Neuronal stem cell (in vitro differentiated cells): ENCODE measurements at regions not wholly inside any gene's neighbourhood (a gene's known extent, or its start where the extent isn't known, plus 50 kb on each side); places are given as distances from the start of the nearest gene placed in this dataset.

Experiments
- DNase-seq: peaks from one replicate; pipeline ENCODE4 v3.0.0-alpha.2; 2013; ENCODE audit warnings: low spot score
- H2AFZ ChIP-seq: one replicate; pipeline ENCODE4 v1.6.1; 2013; ENCODE audit warnings: mild to moderate bottlenecking, low read length, inconsistent platforms
- H2AK5ac ChIP-seq: 2 replicates; pipeline ENCODE4 v1.6.1; 2013; ENCODE audit warnings: low read depth, mild to moderate bottlenecking, inconsistent platforms, low read length, moderate library complexity, mixed read lengths
- H2BK120ac ChIP-seq: 2 replicates; pipeline ENCODE4 v1.6.1; 2013; ENCODE audit warnings: low read depth, mild to moderate bottlenecking, inconsistent platforms, low read length, moderate library complexity, mixed read lengths
- H2BK12ac ChIP-seq: one replicate; pipeline ENCODE4 v1.6.1; 2013; ENCODE audit warnings: low read length, inconsistent platforms
- H2BK15ac ChIP-seq: 2 replicates; pipeline ENCODE4 v1.6.1; 2013; ENCODE audit warnings: mild to moderate bottlenecking, low read length, inconsistent platforms, mixed read lengths
- H2BK5ac ChIP-seq: one replicate; pipeline ENCODE4 v1.6.1; 2013; ENCODE audit warnings: inconsistent platforms, mild to moderate bottlenecking, low read length, moderate library complexity
- H3K14ac ChIP-seq: one replicate; pipeline ENCODE4 v1.6.1; 2013; ENCODE audit warnings: low read length, inconsistent platforms
- H3K18ac ChIP-seq: 2 replicates; pipeline ENCODE4 v1.6.1; 2013; ENCODE audit warnings: low read length, inconsistent platforms
- H3K23ac ChIP-seq: 2 replicates; pipeline ENCODE4 v1.6.1; 2013; ENCODE audit warnings: low read depth, mild to moderate bottlenecking, mixed read lengths, low read length, inconsistent platforms; ENCODE audit not compliant: poor library complexity
- H3K27ac ChIP-seq: replicated peaks from 3 replicates; pipeline ENCODE4 v1.5.1; 2013; ENCODE audit warnings: low read length, inconsistent platforms
- H3K27me3 ChIP-seq, 3 experiments: 2 replicates each; pipeline ENCODE4 v1.6.1; 2013; ENCODE audit warnings: low read length in 3 of 3, mild to moderate bottlenecking in 2 of 3, inconsistent platforms in 1 of 3, low read depth in 1 of 3, mixed read lengths in 1 of 3, moderate library complexity in 1 of 3; ENCODE audit not compliant: control insufficient read depth in 3 of 3, insufficient read depth in 3 of 3
- H3K36me3 ChIP-seq, 2 donors: replicated peaks in 1 of 2; 2 replicates each; pipeline ENCODE4 v1.6.1; 2013; ENCODE audit warnings: low read length in 2 of 2; ENCODE audit not compliant: control insufficient read depth in 2 of 2, insufficient read depth in 2 of 2
- H3K4ac ChIP-seq: 2 replicates; pipeline ENCODE4 v1.6.1; 2013; ENCODE audit warnings: inconsistent platforms, mild to moderate bottlenecking, low read length, moderate library complexity
- H3K4me1 ChIP-seq, 2 donors: 1 replicate in 1 of 2; 2 replicates in 1 of 2; pipeline ENCODE4 v1.6.1; 2013; ENCODE audit warnings: low read length in 2 of 2, low read depth in 1 of 2; ENCODE audit not compliant: control insufficient read depth in 2 of 2, insufficient read depth in 1 of 2
- H3K4me2 ChIP-seq: one replicate; pipeline ENCODE4 v1.6.1; 2013; ENCODE audit warnings: mild to moderate bottlenecking, low read length, inconsistent platforms; ENCODE audit not compliant: insufficient read depth, poor library complexity, severe bottlenecking
- H3K4me3 ChIP-seq, 2 donors: 2 replicates each; pipeline ENCODE4 v1.5.1; 2013; ENCODE audit warnings: low read length in 2 of 2, mild to moderate bottlenecking in 2 of 2, inconsistent platforms in 1 of 2, moderate library complexity in 1 of 2
- H3K79me1 ChIP-seq: one replicate; pipeline ENCODE4 v1.6.1; 2013; ENCODE audit warnings: low read depth, mild to moderate bottlenecking, inconsistent platforms, low read length, moderate library complexity
- H3K9ac ChIP-seq: one replicate; pipeline ENCODE4 v1.6.1; 2013; ENCODE audit warnings: mild to moderate bottlenecking, low read depth, low read length, inconsistent platforms; ENCODE audit not compliant: poor library complexity
- H3K9me3 ChIP-seq, 2 donors: replicated peaks in 1 of 2; 2 replicates each; pipeline versions ENCODE3 to v1.6.1; 2013; ENCODE audit warnings: low read length in 2 of 2, mild to moderate bottlenecking in 2 of 2, inconsistent platforms in 1 of 2, low read depth in 1 of 2, mixed read lengths in 1 of 2, moderate library complexity in 1 of 2; ENCODE audit not compliant: control insufficient read depth in 2 of 2, insufficient read depth in 1 of 2
- H4K8ac ChIP-seq: one replicate; pipeline ENCODE4 v1.6.1; 2013; ENCODE audit warnings: low read depth, mild to moderate bottlenecking, inconsistent platforms, low read length, moderate library complexity
- H4K91ac ChIP-seq: one replicate; pipeline ENCODE4 v1.6.1; 2013; ENCODE audit warnings: low read length, low read depth, mild to moderate bottlenecking, inconsistent platforms; ENCODE audit not compliant: poor library complexity
- WGBS, 2 donors: extraction: QIAGEN DNeasy Blood & Tissue Kit; methylation state at CpG; one replicate each; pipeline ENCODE4 v1.1.7; 2013; ENCODE audit warnings: missing lambda C conversion rate in 2 of 2, mixed read lengths in 1 of 2; ENCODE audit not compliant: insufficient read length in 2 of 2, insufficient replicate concordance in 1 of 2; ENCODE audit errors: extremely low coverage in 2 of 2; 5-methylcytosine and 5-hydroxymethylcytosine counted together

- Histone ChIP-seq H2BK12ac (no peak overlapping the region), H2BK120ac (no peak overlapping the region), H4K8ac (no peak overlapping the region), H2AFZ (no peak overlapping the region), H3K23ac (no peak overlapping the region), H4K91ac (no peak overlapping the region), H3K4me3 (no peak overlapping the region), H3K27ac (no peak overlapping the region), H2AK5ac (no peak overlapping the region), H3K4me2 (no peak overlapping the region), H3K79me1 (no peaks in the 10 kb centered on the region), H3K9ac (no peak overlapping the region), H3K18ac (no peak overlapping the region), H2BK15ac (no peak overlapping the region), H3K9me3 (no peaks in the 10 kb centered on the region), H3K27me3 (no peaks in the 10 kb centered on the region), H3K14ac (no peak overlapping the region), H3K36me3 (no peaks in the 10 kb centered on the region), H2BK5ac (no peak overlapping the region), H3K4ac (no peak overlapping the region), H3K4me1 (peaks cover 2 to 9% of the 10 kb centered on the region in 2 donors)
- no peak for DNase-seq
- whole genome bisulfite sequencing, 2 donors = no CpG with 5 or more reads among the region's 1 CpG
Measured at GRCh38 chr3:83039422-83039821, 1278.0 kb upstream of the GBE1 start.

GRCh38 chr3:83035704-83036010 lies 1274.2 kb upstream of the GBE1 start:
- no peak overlapping the region for H2BK12ac ChIP-seq
- no peak overlapping the region for H3K18ac ChIP-seq
- no CpG with 5 or more reads among the region's 2 CpGs for WGBS, 2 donors
- H3K27ac ChIP-seq = no peak overlapping the region
- no peak overlapping the region for H4K91ac ChIP-seq
- H3K4me2 ChIP-seq = no peak overlapping the region
- no peaks in the 10 kb centered on the region for H3K27me3 ChIP-seq
- peak overlapping the region; percentile 31 for H3K23ac ChIP-seq
- H3K9me3 ChIP-seq = no peaks in the 10 kb centered on the region
- H3K4me1 ChIP-seq = peaks cover 0 to 6% of the 10 kb centered on the region in 2 donors
- H3K79me1 ChIP-seq = no peaks in the 10 kb centered on the region
- peak overlapping the region; percentile 43 for H4K8ac ChIP-seq
- H3K36me3 ChIP-seq = no peaks in the 10 kb centered on the region
- H3K4me3 ChIP-seq = no peak overlapping the region
- no peak for DNase-seq
- H2AFZ ChIP-seq = no peak overlapping the region
- no peak overlapping the region for H3K14ac ChIP-seq
- H2BK5ac ChIP-seq = no peak overlapping the region
- no peak overlapping the region for H3K4ac ChIP-seq
- no peak overlapping the region for H3K9ac ChIP-seq
- no peak overlapping the region for H2AK5ac ChIP-seq
- H2BK120ac ChIP-seq = no peak overlapping the region
- H2BK15ac ChIP-seq = no peak overlapping the region

DNA sequence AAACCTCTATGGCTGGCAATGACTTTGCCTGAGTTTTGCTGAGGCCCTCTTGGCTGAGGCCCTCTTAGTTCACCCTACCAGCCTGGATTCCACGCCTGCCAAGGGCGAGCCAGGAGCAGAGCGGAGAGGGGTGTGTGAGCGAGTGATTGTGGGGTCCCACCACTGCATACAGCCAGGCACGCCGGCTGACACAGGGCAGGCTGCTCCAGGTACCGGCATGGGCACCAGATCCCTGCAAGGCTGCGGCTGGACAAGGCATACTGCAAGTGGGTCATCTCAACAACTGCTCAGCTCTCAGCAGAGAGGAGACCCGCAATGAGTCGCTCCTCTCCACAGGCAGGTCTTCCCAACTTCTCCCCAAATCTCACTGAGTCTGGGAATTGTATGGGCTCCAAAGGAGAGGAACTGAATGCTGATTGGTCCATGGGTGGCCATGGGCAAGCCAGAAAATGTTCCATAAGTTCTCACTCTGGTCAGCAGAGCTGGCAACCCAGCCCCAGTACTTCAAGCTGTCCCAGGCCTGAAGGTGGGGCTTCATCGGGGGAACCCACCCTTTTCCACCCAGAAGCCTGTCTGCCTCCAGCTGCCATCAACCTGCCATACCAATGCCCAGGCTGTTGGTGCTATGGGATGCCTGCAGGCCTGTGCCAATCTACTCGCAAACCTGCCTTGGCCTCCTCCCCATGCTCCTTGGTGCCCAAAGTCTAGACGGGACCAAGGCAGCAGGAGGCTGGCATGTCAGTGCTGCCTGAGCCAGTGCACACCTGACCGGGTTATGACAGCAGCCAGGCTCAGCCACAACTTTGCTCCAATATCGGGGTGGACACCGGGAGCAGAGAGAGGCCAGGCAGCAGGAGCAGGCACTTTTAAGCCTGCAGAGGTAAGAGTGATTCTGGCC lies 1273.6 kb upstream of the GBE1 start:
- Histone ChIP-seq H2AFZ (no peak overlapping the region), H3K4me2 (no peak overlapping the region), H3K4ac (peak overlapping the region; percentile 66), H3K9me3 (no peaks in the 10 kb centered on the region), H3K36me3 (no peaks in the 10 kb centered on the region), H3K4me3 (peak overlapping the region in 1 of 2 donors; percentile 65), H3K79me1 (no peaks in the 10 kb centered on the region), H2BK15ac (no peak overlapping the region), H3K9ac (peak overlapping the region; percentile 50), H2AK5ac (no peak overlapping the region), H4K8ac (peak overlapping the region; percentile 43), H2BK5ac (no peak overlapping the region), H3K27ac (no peak overlapping the region), H3K23ac (peak overlapping the region; percentile 65), H3K14ac (no peak overlapping the region), H4K91ac (no peak overlapping the region), H2BK120ac (no peak overlapping the region), H3K4me1 (peaks cover 0 to 4% of the 10 kb centered on the region in 2 donors), H3K18ac (peak overlapping the region; percentile 52), H3K27me3 (no peaks in the 10 kb centered on the region), H2BK12ac (no peak overlapping the region)
- no peak for DNase-seq
- no CpG with 5 or more reads among the region's 16 CpGs for WGBS, 2 donors

- Histone ChIP-seq H3K23ac (no peak overlapping the region), H4K91ac (no peak overlapping the region), H2BK15ac (no peak overlapping the region), H3K27ac (no peak overlapping the region), H3K36me3 (no peaks in the 10 kb centered on the region), H3K18ac (no peak overlapping the region), H4K8ac (no peak overlapping the region), H3K4me1 (no peaks in the 10 kb centered on the region), H2BK5ac (no peak overlapping the region), H2BK12ac (no peak overlapping the region), H3K4ac (no peak overlapping the region), H3K4me2 (no peak overlapping the region), H2BK120ac (no peak overlapping the region), H3K79me1 (no peaks in the 10 kb centered on the region), H2AFZ (no peak overlapping the region), H2AK5ac (no peak overlapping the region), H3K9ac (no peak overlapping the region), H3K4me3 (no peak overlapping the region), H3K14ac (no peak overlapping the region), H3K27me3 (no peaks in the 10 kb centered on the region), H3K9me3 (no peaks in the 10 kb centered on the region)
- no peak for DNase-seq
Measured at GRCh38 chr3:83033133-83033532, 1271.7 kb upstream of the GBE1 start.
